ENCODE measurements at regions not wholly inside any gene's neighbourhood (a gene's known extent, or its start where the extent isn't known, plus 50 kb on each side); places are given as distances from the start of the nearest gene placed in this dataset.

DNA sequence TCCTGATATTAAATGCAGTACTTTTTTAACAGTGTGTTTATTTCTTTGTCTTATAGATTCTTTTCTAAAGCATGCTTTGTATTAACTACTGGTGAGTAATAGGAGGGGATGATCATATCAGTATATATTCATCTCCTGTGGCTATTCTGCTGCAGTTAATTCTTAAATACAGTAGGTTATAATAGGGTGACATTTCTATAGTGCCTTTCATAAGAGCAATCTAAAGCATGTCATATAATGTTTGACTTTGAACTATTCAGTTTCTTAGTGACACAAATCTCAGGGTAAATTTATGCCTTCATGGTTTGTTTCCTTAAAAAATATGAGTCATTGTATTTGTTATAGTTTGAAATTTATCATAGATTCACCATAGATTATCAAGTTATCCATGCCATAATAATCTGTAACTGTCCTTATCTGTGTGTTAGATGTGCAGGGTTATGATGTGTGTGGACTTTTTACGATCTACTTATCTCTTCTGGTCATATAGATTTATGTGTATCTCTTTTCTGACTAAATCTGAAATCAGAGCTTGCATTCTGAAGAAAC lies 1019.5 kb downstream of the NR2F1-AS1 start:
- Histone ChIP-seq H3K4me3 (no peak overlapping the region), H3K27ac (no peak overlapping the region)
- TF ChIP-seq CTCF (IDR thresholded peaks at IDR 0.05) = no peak
- DNase-seq (ENCODE audit: low spot score) = no peak

DNA sequence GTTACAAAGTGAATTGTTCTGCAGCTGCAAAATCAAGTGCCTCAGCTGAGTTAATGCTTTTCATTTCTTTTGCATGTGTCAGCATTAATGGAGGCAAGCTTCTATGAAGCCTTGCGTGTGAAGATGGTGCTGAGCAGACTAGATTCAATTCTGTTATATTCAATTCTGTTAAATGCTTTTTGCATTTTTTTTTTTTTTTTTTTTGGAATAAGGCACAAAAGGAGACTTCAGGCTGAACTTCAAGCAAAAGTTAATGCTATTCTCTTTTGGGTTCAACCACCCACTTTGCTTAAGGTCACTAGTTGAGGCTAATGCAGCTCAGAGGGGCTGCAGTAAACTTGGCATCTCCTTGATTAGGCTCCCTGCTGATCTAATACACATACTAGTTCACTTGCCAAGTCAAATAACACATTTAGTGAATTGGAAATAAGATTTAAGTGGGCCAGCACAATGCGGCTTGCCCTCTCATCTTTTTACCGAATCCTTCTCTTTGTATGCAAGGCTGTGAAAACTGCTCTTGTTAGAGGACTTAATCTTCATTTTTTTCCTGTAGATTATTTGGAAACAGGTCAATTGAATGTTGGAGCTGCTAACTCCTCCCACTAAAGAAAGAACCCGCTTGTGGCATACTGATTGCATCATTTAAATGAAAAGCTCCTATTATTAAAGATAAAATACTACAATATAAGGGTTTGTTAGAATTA lies 1020.2 kb downstream of the NR2F1-AS1 start:
- H3K27ac ChIP-seq = no peak overlapping the region
- DNase-seq (ENCODE audit: low spot score) = no peak
- TF ChIP-seq CTCF (IDR thresholded peaks at IDR 0.05) = no peak
- no peak overlapping the region for H3K4me3 ChIP-seq

- no peak for TF ChIP-seq CTCF (IDR thresholded peaks at IDR 0.05)
- no peak for DNase-seq (ENCODE audit: low spot score)
- no peak overlapping the region for H3K4me3 ChIP-seq
- no peak overlapping the region for H3K27ac ChIP-seq
Observed at GRCh38 chr5:92559781-92560180, 1021.2 kb downstream of the NR2F1-AS1 start.

DNA sequence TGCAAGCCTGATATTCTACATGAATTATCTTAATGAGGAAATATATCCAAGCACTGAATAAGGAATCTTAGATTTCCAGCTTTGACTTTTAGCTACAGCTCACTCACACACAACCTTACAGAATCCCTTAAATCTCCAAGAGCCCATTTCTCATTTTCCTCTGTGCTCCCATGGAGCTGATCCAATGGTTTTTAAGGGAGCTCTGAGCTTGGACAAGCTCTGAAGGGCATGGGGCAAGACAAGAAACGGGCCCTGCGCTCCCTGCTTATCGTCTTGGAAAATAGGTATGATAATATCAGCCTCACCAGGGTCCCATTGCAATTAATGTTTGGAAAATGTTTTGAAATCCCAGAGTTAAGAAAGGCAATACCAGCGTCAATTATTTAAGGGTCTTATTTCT lies 1021.7 kb downstream of the NR2F1-AS1 start:
- Histone ChIP-seq H3K27ac (no peak overlapping the region), H3K4me3 (no peak overlapping the region)
- no peak for DNase-seq (ENCODE audit: low spot score)
- no peak for TF ChIP-seq CTCF (IDR thresholded peaks at IDR 0.05)

- no peak for TF ChIP-seq CTCF (IDR thresholded peaks at IDR 0.05)
- H3K27ac ChIP-seq = no peak overlapping the region
- no peak overlapping the region for H3K4me3 ChIP-seq
- DNase-seq (ENCODE audit: low spot score) = no peak
Observed at GRCh38 chr5:92556747-92557146, 1024.3 kb downstream of the NR2F1-AS1 start.

DNA sequence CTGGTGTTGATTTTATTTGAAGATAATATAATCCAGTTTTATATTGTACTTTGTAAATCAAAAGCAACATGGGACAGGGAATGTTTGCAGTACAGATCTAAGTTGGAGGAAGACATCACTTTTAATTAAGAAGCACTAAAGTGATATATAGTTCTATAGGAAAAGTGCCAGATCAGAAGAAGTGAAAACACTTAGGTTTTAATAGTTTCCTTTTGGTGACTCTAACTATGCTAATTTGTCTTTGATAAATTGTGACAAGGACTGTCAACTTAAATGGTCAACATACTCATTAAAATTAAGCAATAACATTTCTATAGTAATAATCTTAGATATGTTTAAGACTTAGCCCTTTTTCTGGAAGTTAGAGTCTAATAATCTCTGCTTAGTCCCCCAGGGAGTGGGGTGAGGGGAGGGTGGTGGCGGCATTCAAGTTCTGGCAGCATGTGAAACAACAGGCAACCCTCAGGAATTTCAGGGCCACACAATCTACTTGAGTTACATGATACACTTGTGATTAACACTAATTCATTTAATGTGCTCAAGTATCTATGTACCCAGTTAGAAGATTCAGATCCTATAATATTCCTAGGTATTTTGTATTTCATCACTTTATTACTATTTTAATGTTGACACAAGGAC lies 1026.5 kb downstream of the NR2F1-AS1 start:
- no peak for DNase-seq (ENCODE audit: low spot score)
- no peak for TF ChIP-seq CTCF (IDR thresholded peaks at IDR 0.05)
- no peak overlapping the region for H3K27ac ChIP-seq
- no peak overlapping the region for H3K4me3 ChIP-seq

GRCh38 chr5:92553326-92553725 lies 1027.7 kb downstream of the NR2F1-AS1 start:
- no peak overlapping the region for H3K4me3 ChIP-seq
- DNase-seq (ENCODE audit: low spot score) = no peak
- TF ChIP-seq CTCF (IDR thresholded peaks at IDR 0.05) = no peak
- H3K27ac ChIP-seq = no peak overlapping the region
